Occipital lobe (tissue), 1 donor: ENCODE measurements at regions not wholly inside any gene's neighbourhood (a gene's known extent, or its start where the extent isn't known, plus 50 kb on each side); places are given as distances from the start of the nearest gene placed in this dataset.

Source experiments
- DNase-seq: peaks from one replicate; lab custom pipeline; 2025; lab: John Stamatoyannopoulos, UW

GRCh38 chr14:76974365-76974764 lies 54.1 kb downstream of the IRF2BPL start:
- no peak for DNase-seq

- no peak for DNase-seq
These were observed 57.0 kb downstream of the IRF2BPL start for GRCh38 chr14:76971549-76971948.

GRCh38 chr14:76968621-76969063 lies 59.9 kb downstream of the IRF2BPL start:
- no peak for DNase-seq

- DNase-seq: no peak
These were observed 60.7 kb downstream of the IRF2BPL start for GRCh38 chr14:76967788-76968187.

GRCh38 chr14:76965232-76965631 lies 63.3 kb downstream of the IRF2BPL start:
- no peak for DNase-seq

- DNase-seq: no peak
These were observed 63.8 kb downstream of the IRF2BPL start for GRCh38 chr14:76964695-76965094.

- no peak for DNase-seq
These were observed 65.1 kb downstream of the IRF2BPL start for GRCh38 chr14:76963372-76963771.

GRCh38 chr14:76962303-76962660 lies 66.2 kb downstream of the IRF2BPL start:
- no peak for DNase-seq

GRCh38 chr14:76961631-76962302 lies 66.7 kb downstream of the IRF2BPL start:
- peak; percentile 28 for DNase-seq

- no peak for DNase-seq
These were observed 69.4 kb downstream of the IRF2BPL start for GRCh38 chr14:76958980-76959710.

- no peak for DNase-seq
These were observed 70.2 kb downstream of the IRF2BPL start for GRCh38 chr14:76958020-76958979.

- no peak for DNase-seq
These were observed 71.2 kb downstream of the IRF2BPL start for GRCh38 chr14:76957224-76957891.

- DNase-seq: peak; percentile 87
These were observed 72.0 kb downstream of the IRF2BPL start for GRCh38 chr14:76956316-76957090.

- DNase-seq: no peak
These were observed 72.8 kb downstream of the IRF2BPL start for GRCh38 chr14:76955575-76956315.

GRCh38 chr14:76954394-76955190 lies 73.9 kb downstream of the IRF2BPL start:
- DNase-seq: no peak

- DNase-seq: no peak
These were observed 75.1 kb downstream of the IRF2BPL start for GRCh38 chr14:76953311-76953945.

GRCh38 chr14:76951166-76951565 lies 77.3 kb downstream of the IRF2BPL start:
- no peak for DNase-seq
